Mesothelial cell of epicardium (in vitro differentiated cells): ENCODE measurements at regions not wholly inside any gene's neighbourhood (a gene's known extent, or its start where the extent isn't known, plus 50 kb on each side); places are given as distances from the start of the nearest gene placed in this dataset.

Source experiments
- DNase-seq, 2 experiments: peaks; one replicate each; pipeline ENCODE4 v3.0.0; 2021; ENCODE audit warnings: low spot score in 2 of 2; ENCODE audit not compliant: unreplicated experiment in 2 of 2
- H3K27ac Mint-ChIP-seq: 2 replicates; pipeline ENCODE4 v1.8.0; 2021; ENCODE audit warnings: mixed read lengths
- H3K27me3 Mint-ChIP-seq: 2 replicates; pipeline ENCODE4 v1.8.0; 2021; ENCODE audit warnings: low read depth, mixed read lengths
- H3K36me3 Mint-ChIP-seq: 2 replicates; pipeline ENCODE4 v1.8.0; 2021; ENCODE audit warnings: mixed read lengths
- H3K4me1 Mint-ChIP-seq: 2 replicates; pipeline ENCODE4 v1.8.0; 2021; ENCODE audit warnings: mixed read lengths
- H3K4me3 Mint-ChIP-seq: 2 replicates; pipeline ENCODE4 v1.8.0; 2021; ENCODE audit warnings: mild to moderate bottlenecking, moderate library complexity, mixed read lengths
- H3K9me3 Mint-ChIP-seq: 2 replicates; pipeline ENCODE4 v1.8.0; 2021; ENCODE audit warnings: mixed read lengths
- CTCF ChIP-seq: fragments of 200-600 bp; sonication (generic); IDR thresholded peaks from one replicate; pipeline ENCODE4 v1.5.0; 2021; ENCODE audit warnings: antibody characterized with exemption; ENCODE audit not compliant: unreplicated experiment

GRCh38 chr6:134379076-134379475 is 61.2 kb upstream of the SGK1 start:
- Mint-ChIP-seq H3K4me1 (peaks cover 43% of the 10 kb centered on the region), H3K27ac (peak overlapping the region; percentile 81), H3K36me3 (no peaks in the 10 kb centered on the region), H3K9me3 (no peaks in the 10 kb centered on the region), H3K27me3 (no peaks in the 10 kb centered on the region), H3K4me3 (no peak overlapping the region)
- DNase-seq, result peak; percentile 53 to 77
- no peak for TF ChIP-seq CTCF

GRCh38 chr6:134378426-134378825 is 60.5 kb upstream of the SGK1 start:
- Mint-ChIP-seq H3K27me3 (no peaks in the 10 kb centered on the region), H3K9me3 (no peaks in the 10 kb centered on the region), H3K36me3 (no peaks in the 10 kb centered on the region), H3K27ac (peak overlapping the region; percentile 22), H3K4me1 (peaks cover 41% of the 10 kb centered on the region), H3K4me3 (no peak overlapping the region)
- no peak for TF ChIP-seq CTCF
- DNase-seq, result no peak

DNA sequence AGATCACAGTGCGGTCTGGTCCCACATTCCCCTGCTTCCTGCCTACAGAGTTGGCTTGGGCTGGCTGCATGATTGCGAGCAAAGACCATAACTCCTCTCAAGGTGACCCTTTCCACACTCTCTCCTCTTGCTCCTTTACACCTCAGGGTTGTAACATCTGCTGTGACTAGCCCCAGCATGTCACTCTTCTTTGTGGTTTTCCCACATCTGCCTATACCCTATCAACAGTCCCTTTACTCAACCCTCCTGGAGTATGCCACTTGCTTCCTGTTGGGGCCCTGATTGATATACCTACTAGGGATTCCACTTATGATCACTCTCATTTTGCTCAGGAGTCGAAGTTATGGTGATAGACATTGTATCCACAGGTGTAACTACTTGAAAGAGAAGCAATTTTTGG is 58.9 kb upstream of the SGK1 start:
- TF ChIP-seq CTCF, result no peak
- Mint-ChIP-seq H3K4me1 (peaks cover 42% of the 10 kb centered on the region), H3K4me3 (no peak overlapping the region), H3K27ac (no peak overlapping the region), H3K27me3 (no peaks in the 10 kb centered on the region), H3K36me3 (no peaks in the 10 kb centered on the region), H3K9me3 (no peaks in the 10 kb centered on the region)
- DNase-seq, result no peak

GRCh38 chr6:134375220-134375580 is 57.3 kb upstream of the SGK1 start:
- peaks cover 31% of the 10 kb centered on the region for H3K4me1 Mint-ChIP-seq
- H3K4me3 Mint-ChIP-seq, result no peak overlapping the region
- H3K27me3 Mint-ChIP-seq, result no peaks in the 10 kb centered on the region
- H3K9me3 Mint-ChIP-seq, result no peaks in the 10 kb centered on the region
- TF ChIP-seq CTCF, result no peak
- no peak for DNase-seq
- H3K36me3 Mint-ChIP-seq, result no peaks in the 10 kb centered on the region
- H3K27ac Mint-ChIP-seq, result no peak overlapping the region

GRCh38 chr6:134374491-134375219 is 56.7 kb upstream of the SGK1 start:
- Mint-ChIP-seq H3K27me3 (no peaks in the 10 kb centered on the region), H3K36me3 (no peaks in the 10 kb centered on the region), H3K4me3 (no peak overlapping the region), H3K9me3 (no peaks in the 10 kb centered on the region), H3K27ac (no peak overlapping the region), H3K4me1 (peaks cover 27% of the 10 kb centered on the region)
- no peak for DNase-seq
- no peak for TF ChIP-seq CTCF

- Mint-ChIP-seq H3K27ac (no peak overlapping the region), H3K27me3 (no peaks in the 10 kb centered on the region), H3K4me3 (no peak overlapping the region), H3K36me3 (no peaks in the 10 kb centered on the region), H3K4me1 (peaks cover 21% of the 10 kb centered on the region), H3K9me3 (no peaks in the 10 kb centered on the region)
- no peak for TF ChIP-seq CTCF
- no peak for DNase-seq
Observed at GRCh38 chr6:134373993-134374392, 56.1 kb upstream of the SGK1 start.
